ENCODE measurements at regions not wholly inside any gene's neighbourhood (a gene's known extent, or its start where the extent isn't known, plus 50 kb on each side); places are given as distances from the start of the nearest gene placed in this dataset.

GRCh38 chr22:48313175-48313830 lies 1514.4 kb downstream of the BRD1 start:
- TF ChIP-seq CTCF (IDR thresholded peaks at IDR 0.05; ENCODE audit: low read depth, low read length) = no peak
- no peak for DNase-seq (ENCODE audit: extremely low read depth, low read depth)

- no peak for DNase-seq (ENCODE audit: extremely low read depth, low read depth)
- no peak for TF ChIP-seq CTCF (IDR thresholded peaks at IDR 0.05; ENCODE audit: low read depth, low read length)
Observed at GRCh38 chr22:48310740-48311139, 1516.9 kb downstream of the BRD1 start.

- DNase-seq (ENCODE audit: extremely low read depth, low read depth) = no peak
Observed at GRCh38 chr22:48310289-48310688, 1517.4 kb downstream of the BRD1 start.

GRCh38 chr22:48309836-48310235 lies 1517.8 kb downstream of the BRD1 start:
- no peak for DNase-seq (ENCODE audit: extremely low read depth, low read depth)
- no peak for TF ChIP-seq CTCF (IDR thresholded peaks at IDR 0.05; ENCODE audit: low read depth, low read length)

More at GRCh38 chr22:48310289-48310688, 1517.4 kb downstream of the BRD1 start:
- no peak for TF ChIP-seq CTCF (IDR thresholded peaks at IDR 0.05; ENCODE audit: low read depth, low read length)

- DNase-seq (ENCODE audit: extremely low read depth, low read depth) = no peak
- no peak for TF ChIP-seq CTCF (IDR thresholded peaks at IDR 0.05; ENCODE audit: low read depth, low read length)
Observed at GRCh38 chr22:48309115-48309705, 1518.5 kb downstream of the BRD1 start.

- no peak for DNase-seq (ENCODE audit: extremely low read depth, low read depth)
- TF ChIP-seq CTCF (IDR thresholded peaks at IDR 0.05; ENCODE audit: low read depth, low read length) = no peak
Observed at GRCh38 chr22:48307931-48308330, 1519.7 kb downstream of the BRD1 start.

GRCh38 chr22:48306785-48307510 lies 1520.7 kb downstream of the BRD1 start:
- no peak for TF ChIP-seq CTCF (IDR thresholded peaks at IDR 0.05; ENCODE audit: low read depth, low read length)
- DNase-seq (ENCODE audit: extremely low read depth, low read depth) = no peak
